NCI-H774 (cell line): ENCODE measurements at regions not wholly inside any gene's neighbourhood (a gene's known extent, or its start where the extent isn't known, plus 50 kb on each side); places are given as distances from the start of the nearest gene placed in this dataset.
A peak's percentile ranks its signal among the peaks of the same experiment; 100 is the strongest.
"Not testable (repeated sequence)": the region's sequence is repeated elsewhere in the genome, so short reads cannot be mapped to it uniquely, and the experiment has no call there.

Experiments used
- DNase-seq: peaks from one replicate; lab custom pipeline; 2025; lab: John Stamatoyannopoulos, UW

DNA sequence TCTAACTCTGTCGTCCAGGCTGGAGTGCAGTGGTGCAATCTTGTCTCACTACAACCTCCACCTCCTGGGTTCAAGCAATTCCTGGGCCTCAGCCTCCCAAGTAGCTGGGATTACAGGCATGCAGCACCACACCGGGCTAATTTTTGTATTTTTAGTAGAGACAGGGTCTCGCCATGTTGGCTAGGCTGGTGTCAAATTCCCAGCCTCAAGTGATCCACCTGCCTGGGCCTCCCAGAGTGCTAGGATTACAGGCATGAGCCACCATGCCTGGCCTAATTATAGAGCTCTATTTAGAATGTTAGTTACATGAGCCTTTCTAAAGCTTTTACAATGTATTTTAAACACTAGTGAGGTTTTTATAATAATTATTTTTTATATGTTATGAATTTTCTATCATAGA lies 1346.4 kb downstream of the TECRL start:
- DNase-seq = not testable (repeated sequence)

DNA sequence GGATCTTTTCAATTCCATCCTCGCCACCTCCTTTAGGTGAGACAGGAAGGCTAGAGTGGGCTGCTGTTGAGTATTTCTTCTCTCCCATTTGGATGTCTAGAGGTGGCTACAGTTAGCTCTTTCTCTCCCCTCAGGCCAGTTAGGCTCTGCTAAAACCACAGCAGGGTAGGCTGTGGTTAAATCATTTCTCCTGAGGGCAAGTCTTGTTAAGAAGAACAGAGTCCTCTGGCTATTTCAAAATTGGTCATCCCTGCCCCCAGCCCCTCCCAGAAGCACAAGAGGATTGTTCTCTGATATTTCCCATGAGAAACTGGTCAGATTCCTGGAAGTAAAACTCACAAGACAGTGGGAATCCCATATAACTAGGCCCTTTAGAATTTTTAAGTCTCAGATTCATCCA lies 1359.5 kb downstream of the TECRL start:
- DNase-seq = no peak

DNA sequence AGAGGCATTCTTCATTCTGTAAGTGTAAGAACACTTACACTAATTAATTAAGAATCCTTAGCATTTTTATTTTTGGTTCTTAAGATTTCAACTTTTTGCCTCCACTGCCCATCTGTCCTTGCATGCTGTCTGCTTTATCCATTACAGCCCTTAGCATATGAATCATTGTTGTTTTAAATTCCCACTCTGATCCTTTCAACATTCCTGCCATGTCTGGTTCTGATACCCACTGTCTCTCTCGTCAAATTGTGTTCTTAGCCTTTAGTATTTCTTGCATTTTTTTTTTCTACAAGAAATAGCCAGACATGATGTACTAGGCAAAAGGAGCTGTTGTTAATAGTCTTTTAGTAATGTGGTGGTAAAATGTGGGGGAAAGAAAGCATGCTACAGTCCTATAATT lies 1360.0 kb downstream of the TECRL start:
- no peak for DNase-seq

DNA sequence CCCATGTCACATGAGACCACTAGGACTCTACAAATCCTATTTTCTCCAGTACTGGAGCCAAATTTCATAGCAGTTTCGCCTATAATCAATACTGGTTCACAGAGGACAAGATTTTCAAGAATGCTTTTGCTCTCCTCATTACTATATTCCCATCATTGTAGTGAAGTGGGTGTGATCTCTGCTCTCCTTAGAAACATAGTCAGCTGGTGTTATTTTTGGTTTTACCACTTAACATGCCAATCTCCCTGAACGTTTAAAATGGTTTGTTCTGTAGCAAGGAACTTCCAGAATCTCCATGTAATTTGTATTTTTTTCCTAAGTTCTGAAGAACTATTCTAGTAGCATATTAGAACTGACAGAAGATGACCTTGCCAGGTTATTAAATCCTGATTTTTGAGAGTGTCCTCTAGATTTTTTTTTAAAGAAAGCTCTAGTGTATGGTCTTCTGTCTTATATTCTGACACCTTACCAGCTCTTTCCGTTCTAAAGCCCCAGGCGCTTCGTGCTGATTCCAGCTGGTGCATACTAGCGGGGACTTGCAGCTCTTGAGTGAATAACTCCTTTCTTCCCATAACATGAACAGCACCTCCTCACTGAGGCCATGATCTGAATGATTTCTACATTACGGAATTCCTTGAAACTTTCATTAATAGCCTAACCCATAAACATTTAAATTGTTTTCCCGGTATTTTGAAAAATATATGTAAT lies 1372.9 kb downstream of the TECRL start:
- DNase-seq = no peak

DNA sequence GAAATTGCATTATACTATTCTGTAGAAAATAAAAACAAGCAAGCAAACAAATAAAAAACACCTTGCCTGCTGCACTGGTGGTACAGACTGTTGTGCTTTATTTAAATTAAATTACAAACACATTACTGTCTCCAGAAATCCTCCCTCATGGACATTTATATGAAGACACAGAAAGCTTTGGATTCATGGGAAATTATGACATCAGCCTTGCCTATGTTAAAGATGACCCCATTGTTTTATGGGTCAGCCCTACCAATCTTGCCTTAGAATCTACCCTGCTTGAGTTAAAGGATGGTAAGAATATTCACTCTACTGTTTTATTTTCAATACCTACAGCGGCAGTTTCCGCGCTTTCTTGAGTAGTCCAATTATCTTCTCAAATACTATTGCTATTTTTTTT lies 1379.9 kb downstream of the TECRL start:
- DNase-seq = no peak

DNA sequence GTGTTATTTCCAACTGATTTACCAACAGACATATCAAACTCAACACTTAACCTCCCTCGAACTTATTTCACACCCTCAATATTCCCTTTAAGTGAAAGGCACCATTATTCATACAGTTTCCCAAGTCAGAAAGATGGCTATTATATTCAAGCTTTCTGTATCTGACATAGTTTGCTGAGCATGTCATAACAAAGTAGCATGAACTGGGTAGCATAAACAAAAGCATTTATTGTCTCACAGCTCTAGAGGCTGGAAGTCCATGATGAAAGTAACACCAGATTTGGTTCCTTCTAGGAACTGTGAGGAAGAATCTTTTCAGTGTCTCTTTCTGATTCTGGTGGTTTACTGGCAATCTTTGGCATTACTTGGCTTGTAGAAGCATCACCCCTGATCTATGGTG lies 1388.6 kb downstream of the TECRL start:
- DNase-seq = no peak

DNA sequence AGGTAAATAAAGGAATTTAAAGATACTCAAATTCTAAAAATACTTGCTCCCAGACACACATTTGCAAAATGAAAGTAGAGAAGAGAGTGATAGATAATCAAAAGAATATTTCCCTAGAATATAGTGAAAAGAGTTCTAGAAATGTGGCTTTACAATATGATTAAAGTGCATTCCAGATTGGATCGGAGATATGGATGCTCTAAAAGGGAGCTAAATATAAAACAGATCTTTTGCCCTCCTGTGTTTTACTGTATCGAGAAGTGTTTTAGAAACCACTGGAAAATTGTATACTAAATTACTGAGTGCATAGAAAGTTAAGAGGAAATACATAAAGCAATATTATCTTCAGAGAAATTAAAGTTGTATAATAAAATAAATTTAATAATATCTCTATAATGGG lies 1392.0 kb downstream of the TECRL start:
- no peak for DNase-seq

DNA sequence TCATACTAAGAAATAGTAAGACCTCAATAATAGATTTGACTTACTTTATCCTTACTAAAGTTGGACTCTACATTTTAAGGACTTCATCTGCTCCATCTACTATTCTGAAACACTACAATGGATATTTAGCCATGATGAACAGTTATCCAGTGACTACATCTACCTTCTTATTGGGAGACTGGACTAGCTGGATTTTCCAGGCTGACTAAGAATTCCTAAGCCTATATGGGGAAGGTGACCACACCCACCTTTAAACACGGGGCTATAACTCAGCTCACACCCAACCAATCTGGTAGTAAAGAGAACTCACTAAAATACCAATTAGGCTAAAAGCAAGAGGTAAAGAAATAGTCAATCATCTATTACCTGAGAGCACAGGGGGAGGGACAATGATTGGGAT lies 1438.4 kb downstream of the TECRL start:
- no peak for DNase-seq

DNA sequence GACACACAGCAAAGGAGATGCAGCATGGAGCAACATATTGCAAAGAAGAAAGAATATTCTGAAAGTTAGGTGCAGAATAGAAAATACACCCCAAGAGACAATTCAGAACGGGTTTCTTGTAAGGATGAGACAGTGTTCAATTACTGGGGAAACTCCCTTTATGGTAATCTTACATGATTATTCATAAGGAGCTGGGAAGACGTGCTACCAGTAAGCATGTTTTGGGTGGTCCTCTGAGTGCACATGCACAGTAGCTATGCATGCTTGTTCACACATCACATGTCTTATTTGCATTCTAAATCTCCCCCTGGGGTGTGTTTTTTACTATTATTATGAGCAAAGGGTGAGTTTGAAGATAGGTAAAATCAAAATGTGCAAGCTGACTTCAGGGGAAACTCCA lies 1448.8 kb downstream of the TECRL start:
- DNase-seq = no peak

DNA sequence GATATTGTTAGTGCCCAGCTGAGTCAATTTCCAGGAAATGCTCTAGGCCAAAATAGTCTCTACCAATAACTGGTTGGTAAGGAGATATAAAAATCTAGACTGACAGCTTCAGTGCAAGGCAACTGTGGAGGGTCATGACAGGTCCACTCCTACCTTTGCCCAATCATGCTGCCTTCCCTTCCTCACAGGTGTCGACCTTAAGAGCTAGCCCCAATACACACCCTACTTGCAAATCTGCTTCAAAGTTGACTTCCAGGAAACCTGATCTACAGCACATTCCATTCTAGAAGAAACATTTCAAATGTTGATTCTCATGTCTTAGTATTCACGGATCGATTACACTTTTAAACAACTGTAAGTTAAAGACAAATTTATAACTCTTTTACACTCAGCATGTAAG lies 1455.5 kb downstream of the TECRL start:
- DNase-seq = no peak

DNA sequence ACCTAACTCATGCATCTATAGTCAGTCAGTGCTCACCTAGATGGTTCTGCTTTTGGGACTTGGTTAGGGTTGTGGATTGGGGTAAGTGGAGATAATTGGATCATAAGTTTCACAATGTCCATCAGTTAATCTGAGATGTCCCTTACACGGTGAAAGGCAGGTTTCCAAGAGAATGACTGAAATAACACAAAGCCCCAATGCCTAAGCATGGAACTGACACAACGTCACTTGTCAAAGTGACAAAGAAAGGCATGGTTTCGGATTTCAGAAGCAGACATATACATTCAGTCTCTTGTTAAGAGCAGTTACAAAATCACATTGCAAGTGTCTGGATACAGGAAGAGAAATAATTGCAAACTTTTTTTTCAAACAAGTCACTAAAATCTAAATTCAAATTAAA lies 1456.9 kb downstream of the TECRL start:
- no peak for DNase-seq

DNA sequence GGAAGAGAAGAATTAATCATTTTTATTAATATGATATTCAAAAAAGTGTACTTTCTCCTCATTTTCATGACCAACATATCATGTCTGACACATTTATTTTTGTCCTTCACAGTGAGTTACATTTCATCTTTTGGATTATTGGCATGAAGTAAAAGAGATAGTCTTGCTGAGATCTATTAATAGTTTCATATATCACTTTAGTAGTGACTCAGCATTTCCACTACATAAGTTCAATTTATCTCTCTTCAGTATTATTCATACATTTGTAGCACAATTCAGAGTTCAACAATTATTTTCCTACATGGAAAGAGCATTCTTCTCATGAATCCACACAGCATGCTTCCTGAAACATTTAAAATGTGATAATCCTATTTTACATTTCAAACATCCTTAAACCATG lies 1461.1 kb downstream of the TECRL start:
- DNase-seq = no peak

DNA sequence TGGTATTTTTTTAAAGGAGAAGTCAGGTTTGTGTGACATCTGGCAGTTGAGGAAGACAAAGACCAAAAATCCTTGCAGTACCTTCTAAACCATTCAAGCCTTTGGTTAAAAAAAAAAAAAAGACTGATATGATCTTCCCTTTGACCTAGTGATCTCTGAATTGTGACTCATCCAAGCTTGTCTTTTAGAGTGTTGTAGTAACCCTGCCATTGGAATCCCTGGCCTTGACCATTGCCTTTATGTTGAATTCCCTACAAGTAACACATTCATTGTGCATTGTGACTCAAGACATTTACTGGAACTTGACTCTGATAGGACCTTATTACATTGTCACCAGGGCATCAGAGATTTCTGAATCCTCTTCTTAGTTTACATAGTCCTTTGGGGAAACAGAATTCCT lies 1469.0 kb downstream of the TECRL start:
- no peak for DNase-seq

DNA sequence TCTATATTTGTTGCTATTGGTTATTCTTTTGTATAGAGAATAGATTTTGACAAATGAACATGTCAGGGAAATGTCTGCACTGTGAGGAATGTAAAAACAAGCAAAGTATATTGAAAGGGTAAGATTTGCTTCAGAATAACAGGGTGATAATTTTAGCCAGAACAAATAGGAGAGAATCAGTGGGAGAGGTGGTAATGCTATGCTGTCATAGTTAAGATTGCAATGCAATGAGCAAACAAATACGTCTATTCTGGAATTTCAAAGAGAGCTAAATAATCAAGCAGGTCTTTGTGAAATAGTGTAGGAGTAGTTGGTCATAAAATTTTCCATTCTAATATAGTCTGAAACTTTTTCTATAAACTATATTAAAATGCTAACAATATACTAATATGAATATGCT lies 1478.4 kb downstream of the TECRL start:
- DNase-seq = no peak

DNA sequence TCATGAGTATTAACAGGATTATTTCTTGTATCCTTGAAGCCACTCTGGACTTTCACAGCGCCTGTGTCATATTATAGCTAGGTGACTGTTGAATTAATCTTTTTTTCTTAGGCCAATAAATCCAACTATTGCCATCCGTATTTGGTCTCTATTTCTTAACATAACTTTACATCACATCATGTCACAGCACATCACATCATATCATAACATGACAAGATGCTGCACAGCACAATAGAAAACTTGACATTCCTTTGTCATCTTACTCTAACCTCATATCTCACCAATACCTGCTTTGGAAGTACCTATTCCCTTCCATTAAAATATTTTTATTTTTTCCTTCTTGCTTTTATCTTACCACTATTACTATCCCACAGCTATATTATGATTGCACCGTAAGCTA lies 1480.8 kb downstream of the TECRL start:
- no peak for DNase-seq

DNA sequence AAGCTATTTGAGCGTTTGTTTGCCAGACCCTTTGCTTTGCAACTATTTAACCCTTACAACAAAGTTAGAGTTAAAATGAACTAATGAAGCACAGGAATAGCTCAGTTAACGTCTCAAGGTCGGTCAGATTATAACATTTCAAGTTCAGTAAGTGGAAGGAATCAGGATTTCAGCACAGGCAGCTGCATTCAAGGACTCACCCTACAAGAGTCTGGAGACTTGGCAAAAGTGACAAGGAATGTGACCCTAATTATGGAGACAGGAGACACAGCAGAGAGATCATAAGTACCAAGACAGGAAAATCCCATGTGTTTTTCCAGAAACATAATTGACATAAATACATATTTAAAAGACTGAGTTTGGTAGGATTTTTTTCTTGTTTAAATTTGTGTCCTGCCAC lies 1481.7 kb downstream of the TECRL start:
- no peak for DNase-seq

DNA sequence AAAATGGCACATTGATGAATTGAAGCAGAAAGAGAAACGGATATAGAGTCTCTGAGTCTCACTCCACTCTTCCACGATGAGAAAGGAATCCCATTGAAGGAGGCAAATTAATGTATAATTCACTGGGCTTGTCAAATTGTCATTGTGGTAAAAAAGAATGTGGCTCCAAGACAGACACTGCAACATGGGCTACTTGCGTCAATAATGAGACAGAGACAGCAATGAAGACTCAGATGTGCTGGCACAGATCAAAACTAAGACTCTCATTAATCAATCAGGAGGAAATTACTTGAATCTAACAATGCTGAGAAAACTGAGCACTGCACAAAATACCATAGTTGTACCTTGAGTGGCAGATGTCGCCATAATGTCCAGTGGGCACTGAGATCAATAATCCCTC lies 1485.5 kb downstream of the TECRL start:
- DNase-seq = no peak

DNA sequence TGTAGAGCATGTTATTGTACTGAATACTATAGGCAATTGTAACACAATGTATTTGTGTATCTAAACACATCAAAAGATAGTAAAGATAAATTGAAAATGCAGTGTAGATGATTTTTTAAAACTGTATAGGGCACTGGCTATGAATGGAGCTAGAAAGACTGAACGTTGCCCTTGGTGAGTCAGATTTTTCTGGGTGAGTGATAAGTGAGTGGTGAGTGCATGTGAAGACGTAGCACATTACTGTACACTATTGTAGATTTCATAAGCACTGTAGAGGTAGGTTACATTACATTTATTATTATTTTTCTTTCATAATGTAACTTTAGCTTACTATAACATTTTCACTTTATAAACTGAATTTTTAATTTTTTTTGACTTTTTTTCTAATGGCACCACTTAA lies 1491.6 kb downstream of the TECRL start:
- DNase-seq = no peak

DNA sequence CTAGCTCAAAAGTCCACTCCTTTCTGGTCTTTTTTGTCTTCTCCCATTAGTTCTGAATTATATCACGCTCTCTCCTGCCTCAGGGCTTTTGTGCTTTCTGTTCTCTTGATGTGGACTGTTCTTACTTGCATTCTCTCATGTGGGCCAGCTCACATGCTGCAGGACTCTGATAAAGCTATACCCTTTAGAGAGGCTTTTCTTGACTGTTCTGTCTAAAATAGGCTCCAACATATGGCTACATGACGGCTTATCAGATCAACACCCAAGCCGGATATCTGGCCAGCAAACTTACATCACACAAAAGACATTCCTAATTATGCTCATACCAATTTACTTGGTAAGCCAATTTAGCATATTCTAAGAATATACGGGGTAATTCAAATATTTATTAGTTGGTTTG lies 1494.5 kb downstream of the TECRL start:
- no peak for DNase-seq

DNA sequence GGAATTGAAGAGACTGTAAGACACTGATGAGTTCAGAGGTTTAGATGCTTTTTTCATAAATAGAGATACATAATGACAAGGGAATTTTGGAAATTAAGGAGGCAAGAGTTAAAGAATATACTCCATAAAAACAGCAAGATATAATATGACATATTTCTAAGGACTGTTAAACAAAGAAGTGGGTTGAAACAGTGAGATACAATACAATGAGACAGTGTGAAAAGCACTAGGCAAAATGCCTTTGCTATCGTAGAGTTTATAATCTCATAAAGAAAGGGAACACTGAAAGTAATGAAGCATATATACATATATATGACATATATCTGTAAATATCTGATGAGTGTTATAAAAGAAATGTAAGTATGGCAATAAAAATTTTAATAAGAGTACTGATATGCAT lies 1496.2 kb downstream of the TECRL start:
- no peak for DNase-seq

DNA sequence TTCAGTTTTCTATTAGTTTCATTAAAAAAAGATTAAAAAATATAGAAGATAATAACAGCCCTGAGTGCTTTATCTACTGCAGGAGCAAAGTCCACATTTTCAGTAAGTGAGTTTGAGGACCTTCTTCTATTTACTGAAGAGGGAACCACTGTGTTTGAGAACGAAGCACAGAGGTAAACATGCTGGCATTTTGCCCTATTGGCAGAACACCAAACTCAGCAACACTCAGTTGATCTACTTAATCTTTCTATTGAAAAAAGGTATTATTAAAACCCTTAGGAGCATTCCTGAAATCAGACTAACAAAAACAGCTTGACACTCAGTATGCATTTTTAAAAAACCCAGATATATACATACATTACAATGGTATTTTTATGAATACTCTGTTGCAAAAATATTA lies 1496.7 kb downstream of the TECRL start:
- peak; percentile 13 for DNase-seq

DNA sequence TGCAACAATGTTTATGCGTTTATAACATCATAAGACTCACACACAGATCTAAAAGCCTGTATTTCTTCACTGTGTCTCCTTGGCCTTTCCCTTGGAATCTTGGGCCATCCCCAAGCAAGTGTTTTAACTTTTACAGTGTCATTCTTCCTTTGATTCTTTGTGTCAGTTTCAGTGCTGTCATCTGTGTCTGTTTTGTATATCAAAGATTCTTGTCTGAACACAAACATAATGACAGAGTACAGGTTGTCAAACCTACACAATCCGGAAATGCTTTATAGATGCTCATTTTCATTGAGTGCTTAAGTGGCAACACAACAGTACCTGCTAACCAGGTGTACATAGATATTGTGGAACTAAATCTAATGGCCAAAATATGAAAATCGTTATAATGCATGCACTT lies 1500.0 kb downstream of the TECRL start:
- no peak for DNase-seq

DNA sequence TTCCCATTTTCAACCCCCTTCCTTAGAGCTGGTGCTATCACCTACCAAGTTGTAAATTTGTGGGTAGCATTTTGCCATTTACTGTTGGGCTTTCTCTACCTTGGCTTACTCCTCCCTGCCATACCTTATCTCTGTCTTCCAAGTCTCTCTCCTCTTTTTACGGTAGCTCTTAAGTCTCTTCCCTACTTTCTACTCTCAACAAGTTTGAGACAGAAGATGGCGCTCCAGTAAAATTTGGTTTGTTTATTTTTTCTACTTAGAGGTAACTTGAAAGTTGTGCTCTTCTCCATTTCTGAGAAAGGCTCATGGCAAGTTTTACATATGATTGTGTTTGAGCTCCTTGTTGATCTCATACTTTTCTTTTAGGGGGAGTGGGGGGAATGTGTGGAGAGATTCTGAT lies 1508.1 kb downstream of the TECRL start:
- no peak for DNase-seq

DNA sequence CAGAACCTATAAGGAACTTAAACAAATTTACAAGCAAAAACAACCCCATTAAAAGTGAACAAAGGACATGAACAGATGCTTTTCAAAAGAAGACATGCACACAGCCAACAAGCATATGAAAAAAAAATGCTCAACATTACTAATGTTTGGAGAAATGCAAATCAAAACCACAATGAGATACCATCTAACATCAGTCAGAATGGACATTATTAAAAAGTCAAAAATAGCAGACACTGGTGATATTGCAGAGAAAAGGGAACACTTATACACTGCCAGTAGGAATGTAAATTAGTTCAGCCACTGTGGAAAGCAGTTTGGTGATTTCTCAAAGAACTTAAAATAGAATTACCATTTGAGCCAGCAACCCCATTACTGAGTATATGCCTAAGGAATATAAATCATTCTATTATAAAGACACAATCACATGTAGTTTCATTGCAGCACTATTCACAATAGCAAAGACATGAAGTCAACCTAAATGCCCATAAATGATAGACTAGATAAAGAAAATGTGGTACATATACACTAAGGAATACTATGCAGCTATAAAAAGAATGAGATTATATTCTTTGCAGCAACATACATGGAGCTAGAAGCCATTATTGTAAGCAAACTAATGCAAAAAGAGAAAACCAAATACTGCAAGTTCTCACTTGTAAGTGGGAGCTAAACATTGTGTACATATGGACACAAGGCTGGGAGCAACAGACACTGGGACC lies 1509.4 kb downstream of the TECRL start:
- no peak for DNase-seq
